Esophagus squamous epithelium (tissue), 5 donors: ENCODE measurements at regions not wholly inside any gene's neighbourhood (a gene's known extent, or its start where the extent isn't known, plus 50 kb on each side); places are given as distances from the start of the nearest gene placed in this dataset.

Experiments used
- DNase-seq: peaks from one replicate; lab custom pipeline; 2025; lab: John Stamatoyannopoulos, UW
- H3K27ac ChIP-seq, 4 donors: fragments of 200-600 bp; sonication (generic); one replicate each; pipeline ENCODE4 v1.5.1; 2016 to 2019; ENCODE audit warnings: mild to moderate bottlenecking in 1 of 4
- H3K27me3 ChIP-seq, 4 donors: fragments of 200-600 bp; sonication (generic); 1 replicate in 3 of 4; 2 replicates in 1 of 4; pipeline versions ENCODE4 v1.5.1 to v1.6.0; 2017 to 2021; ENCODE audit warnings: antibody characterized with exemption in 1 of 4
- H3K36me3 ChIP-seq, 3 donors: fragments of 200-600 bp; sonication (generic); one replicate each; pipeline ENCODE4 v1.5.1; 2016 to 2019
- H3K4me1 ChIP-seq, 3 donors: fragments of 200-600 bp; sonication (generic); one replicate each; pipeline ENCODE4 v1.5.1; 2017 to 2019
- H3K4me3 ChIP-seq, 4 donors: fragments of 200-600 bp; sonication (generic); 1 replicate in 3 of 4; 2 replicates in 1 of 4; pipeline ENCODE4 v1.5.1; 2016 to 2019; ENCODE audit warnings: mild to moderate bottlenecking in 2 of 4, moderate library complexity in 1 of 4
- H3K9me3 ChIP-seq, 3 donors: fragments of 200-600 bp; sonication (generic); one replicate each; pipeline ENCODE4 v1.5.1; 2016 to 2019
- POLR2A ChIP-seq, 4 donors: fragments of 450-650 bp; IDR thresholded peaks; one replicate each; pipeline ENCODE4 v1.6.1; 2017; ENCODE audit warnings: antibody characterized with exemption in 4 of 4, mild to moderate bottlenecking in 4 of 4, moderate library complexity in 3 of 4
- WGBS, 2 donors: methylation state at CpG; one replicate each; pipeline ENCODE4 v1.1.5; 2018; 5-methylcytosine and 5-hydroxymethylcytosine counted together
- intact Hi-C: fragments of 100-400 bp; cut with DNase I; formaldehyde crosslinking; loops from one replicate; pipeline ENCODE4 v1.15.0; 2022
- TF ChIP-seq, protein P1 (sequence below), 6 experiments: fragments of 450-650 bp in 4 of 6; fragments of 200-600 bp in 2 of 6; sonication (generic) in 2 of 6; IDR thresholded peaks; one replicate each; pipeline ENCODE4 v1.5.1; 2016 to 2019; ENCODE audit warnings: antibody characterized with exemption in 6 of 6, mild to moderate bottlenecking in 4 of 6, moderate library complexity in 4 of 6
- donor health status: DM: yes; HTN: yes; CAD: no.

DNA sequence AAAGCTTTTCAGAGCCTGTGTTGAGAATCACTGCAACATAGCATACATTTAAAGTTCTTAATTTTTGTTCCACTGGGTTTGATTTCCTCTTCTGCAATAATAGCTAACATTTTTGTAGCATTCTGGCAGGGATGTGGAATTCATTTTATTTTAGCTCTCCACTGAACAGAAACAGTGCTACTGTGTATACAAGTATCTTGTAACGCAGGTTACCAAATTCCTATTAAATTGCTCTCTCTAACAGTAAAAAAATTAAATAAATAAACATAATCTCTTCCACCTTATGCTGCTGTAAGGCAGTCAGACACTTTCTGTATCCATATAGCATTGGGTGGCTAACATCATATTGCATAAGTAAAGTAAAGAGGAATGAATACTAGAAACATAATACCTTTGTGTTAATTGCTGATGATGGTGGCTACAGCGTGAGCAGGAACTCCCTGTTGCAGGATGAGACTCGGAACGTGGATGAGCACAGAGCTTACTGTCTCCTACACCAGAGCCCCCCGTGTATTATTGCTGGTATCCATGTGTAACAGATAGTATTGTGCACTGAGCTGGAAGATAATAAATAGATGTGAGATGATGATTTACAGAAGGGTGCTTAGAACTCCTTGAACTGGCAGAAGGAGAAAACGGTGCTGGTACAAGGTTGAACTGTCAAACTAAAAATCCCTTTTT, 276.9 kb upstream of the SNX7 start:
- Histone ChIP-seq H3K27ac (no peak overlapping the region), H3K4me1 (no peaks in the 10 kb centered on the region), H3K9me3 (no peaks in the 10 kb centered on the region), H3K27me3 (no peaks in the 10 kb centered on the region), H3K4me3 (no peak overlapping the region), H3K36me3 (no peaks in the 10 kb centered on the region)
- no peak for DNase-seq
- TF ChIP-seq, protein P1, sequence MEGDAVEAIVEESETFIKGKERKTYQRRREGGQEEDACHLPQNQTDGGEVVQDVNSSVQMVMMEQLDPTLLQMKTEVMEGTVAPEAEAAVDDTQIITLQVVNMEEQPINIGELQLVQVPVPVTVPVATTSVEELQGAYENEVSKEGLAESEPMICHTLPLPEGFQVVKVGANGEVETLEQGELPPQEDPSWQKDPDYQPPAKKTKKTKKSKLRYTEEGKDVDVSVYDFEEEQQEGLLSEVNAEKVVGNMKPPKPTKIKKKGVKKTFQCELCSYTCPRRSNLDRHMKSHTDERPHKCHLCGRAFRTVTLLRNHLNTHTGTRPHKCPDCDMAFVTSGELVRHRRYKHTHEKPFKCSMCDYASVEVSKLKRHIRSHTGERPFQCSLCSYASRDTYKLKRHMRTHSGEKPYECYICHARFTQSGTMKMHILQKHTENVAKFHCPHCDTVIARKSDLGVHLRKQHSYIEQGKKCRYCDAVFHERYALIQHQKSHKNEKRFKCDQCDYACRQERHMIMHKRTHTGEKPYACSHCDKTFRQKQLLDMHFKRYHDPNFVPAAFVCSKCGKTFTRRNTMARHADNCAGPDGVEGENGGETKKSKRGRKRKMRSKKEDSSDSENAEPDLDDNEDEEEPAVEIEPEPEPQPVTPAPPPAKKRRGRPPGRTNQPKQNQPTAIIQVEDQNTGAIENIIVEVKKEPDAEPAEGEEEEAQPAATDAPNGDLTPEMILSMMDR (IDR thresholded peaks at IDR 0.05) = no peak
- no peak for TF ChIP-seq POLR2A (IDR thresholded peaks at IDR 0.05)
- WGBS, 2 donors = 75 to 80% methylated on average over 6 of the region's 6 CpGs
- intact Hi-C loops = no loop called here

DNA sequence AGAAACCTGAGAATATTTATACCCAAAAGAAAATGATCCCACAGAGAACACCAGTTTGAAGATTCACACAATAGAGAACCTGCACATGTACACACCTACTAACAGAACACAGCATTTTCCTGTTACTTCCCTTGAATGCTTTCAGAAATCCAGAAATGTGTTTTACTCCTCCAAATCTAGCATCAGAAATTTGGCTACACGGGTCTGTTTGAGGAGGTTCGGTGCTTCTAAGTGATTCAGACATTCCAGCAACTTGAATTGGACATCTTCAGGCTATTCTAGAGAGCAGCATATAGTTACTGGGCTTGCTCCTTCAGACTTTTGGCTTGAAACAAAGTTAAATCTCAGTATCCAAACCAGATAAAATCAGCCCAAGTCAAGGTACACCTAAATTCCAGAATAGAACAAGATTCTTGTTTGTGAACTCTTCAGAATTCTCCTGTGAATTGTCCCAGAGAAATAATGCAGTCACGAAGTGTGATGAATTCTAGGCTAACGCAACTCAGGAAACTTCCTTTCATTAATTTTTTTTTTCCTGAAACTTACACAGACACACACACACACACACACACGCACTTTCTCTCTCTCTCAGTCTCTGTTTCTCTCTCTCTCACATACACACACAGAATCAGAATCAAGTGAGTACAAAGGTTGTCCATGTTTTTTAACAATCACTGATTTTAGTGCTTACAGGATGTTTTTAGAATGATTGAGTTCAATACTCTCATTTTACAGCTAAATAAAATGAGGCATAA, 278.4 kb upstream of the SNX7 start:
- WGBS, 2 donors = 54 to 72% methylated on average over 5 of the region's 5 CpGs

DNA sequence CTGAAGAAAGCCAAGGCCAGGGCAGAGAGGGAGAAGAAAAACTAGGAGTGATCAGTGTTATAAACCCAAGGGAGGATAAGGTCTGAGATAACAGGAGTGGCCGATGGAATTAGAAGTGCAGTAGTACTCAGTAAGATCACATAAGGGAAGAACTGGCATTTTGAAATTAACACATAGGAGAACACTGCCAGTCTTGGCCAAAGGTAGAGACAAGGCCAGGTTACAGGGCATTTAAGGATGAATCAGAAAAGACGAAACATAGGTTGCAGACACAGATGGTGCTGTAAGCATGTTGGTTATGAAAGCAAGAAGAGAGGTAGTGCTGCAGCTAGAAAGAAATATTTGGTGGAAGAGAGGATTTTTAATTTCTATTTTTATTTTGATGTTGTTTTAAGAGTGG, 278.9 kb upstream of the SNX7 start:
- intact Hi-C loops = no loop called here
- no peaks in the 10 kb centered on the region for H3K4me1 ChIP-seq
- H3K27ac ChIP-seq = no peak overlapping the region
- no peaks in the 10 kb centered on the region for H3K27me3 ChIP-seq
- H3K4me3 ChIP-seq = no peak overlapping the region
- no peak for TF ChIP-seq POLR2A (IDR thresholded peaks at IDR 0.05)
- TF ChIP-seq, protein P1 (IDR thresholded peaks at IDR 0.05) = no peak
- WGBS, 2 donors = 87 to 89% methylated on average over 2 of the region's 2 CpGs
- H3K9me3 ChIP-seq = no peaks in the 10 kb centered on the region
- no peak for DNase-seq
- no peaks in the 10 kb centered on the region for H3K36me3 ChIP-seq

More for the DNA sequence above, 278.4 kb upstream of the SNX7 start:
- Histone ChIP-seq H3K27ac (no peak overlapping the region), H3K27me3 (no peaks in the 10 kb centered on the region), H3K36me3 (no peaks in the 10 kb centered on the region), H3K4me1 (no peaks in the 10 kb centered on the region), H3K9me3 (no peaks in the 10 kb centered on the region), H3K4me3 (no peak overlapping the region)
- intact Hi-C loops = no loop called here
- DNase-seq = no peak
- TF ChIP-seq, protein P1 (IDR thresholded peaks at IDR 0.05) = no peak
- no peak for TF ChIP-seq POLR2A (IDR thresholded peaks at IDR 0.05)

DNA sequence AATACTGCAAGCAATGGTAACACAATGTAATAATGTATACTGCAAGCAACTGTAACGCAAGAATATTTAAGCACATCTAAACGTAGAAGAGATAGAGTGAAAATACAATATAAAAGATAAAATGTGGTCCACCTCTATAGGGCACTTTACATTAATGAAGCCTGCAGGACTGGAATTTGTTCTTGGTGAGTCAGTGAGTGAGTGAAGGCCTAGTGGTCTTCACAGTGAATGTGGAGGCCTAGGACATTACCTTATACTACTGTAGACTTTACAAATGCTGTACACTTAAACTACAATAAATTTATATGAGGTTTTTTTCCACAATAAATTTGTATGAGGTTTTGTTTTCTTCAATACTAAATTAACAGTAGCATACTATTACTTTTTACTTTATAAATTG, 287.4 kb upstream of the SNX7 start:
- Histone ChIP-seq H3K27me3 (no peaks in the 10 kb centered on the region), H3K27ac (no peak overlapping the region), H3K4me3 (no peak overlapping the region), H3K36me3 (no peaks in the 10 kb centered on the region), H3K9me3 (no peaks in the 10 kb centered on the region), H3K4me1 (no peaks in the 10 kb centered on the region)
- no peak for DNase-seq
- TF ChIP-seq, protein P1 (IDR thresholded peaks at IDR 0.05) = no peak
- no peak for TF ChIP-seq POLR2A (IDR thresholded peaks at IDR 0.05)
- intact Hi-C loops = no loop called here
- WGBS, 2 donors = 92 to 95% methylated on average over 2 of the region's 2 CpGs

DNA sequence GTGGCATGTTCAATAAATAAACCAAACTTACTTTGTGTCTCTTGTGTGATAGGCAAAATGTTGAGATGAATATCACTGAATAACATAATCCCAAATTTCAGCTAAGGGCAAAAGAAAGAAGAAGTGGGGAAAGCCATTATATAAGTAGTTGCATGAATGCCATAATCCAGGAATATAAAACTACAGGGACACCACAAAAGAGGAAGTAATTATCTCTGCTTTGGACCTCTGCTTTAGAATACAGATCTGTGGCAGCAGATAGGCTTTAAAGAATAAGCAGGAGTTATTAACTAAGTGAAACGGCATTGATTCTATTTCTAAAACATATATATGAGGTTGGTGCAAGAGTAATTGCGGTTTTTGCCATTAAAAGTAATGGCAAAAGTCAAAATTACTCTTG, 288.5 kb upstream of the SNX7 start:
- Histone ChIP-seq H3K4me3 (no peak overlapping the region), H3K27ac (no peak overlapping the region), H3K27me3 (no peaks in the 10 kb centered on the region), H3K9me3 (no peaks in the 10 kb centered on the region), H3K36me3 (no peaks in the 10 kb centered on the region), H3K4me1 (no peaks in the 10 kb centered on the region)
- 72 to 95% methylated on average over 2 of the region's 2 CpGs for WGBS, 2 donors
- no peak for DNase-seq
- TF ChIP-seq, protein P1 (IDR thresholded peaks at IDR 0.05) = no peak
- no peak for TF ChIP-seq POLR2A (IDR thresholded peaks at IDR 0.05)
- intact Hi-C loops = no loop called here
